Stimulated activated CD8-positive, alpha-beta memory T cell treated with anti-CD3 and anti-CD28 coated beads, Interleukin-7, amount 100 ng/mL, for 48 hours (primary cell): ENCODE measurements at regions not wholly inside any gene's neighbourhood (a gene's known extent, or its start where the extent isn't known, plus 50 kb on each side); places are given as distances from the start of the nearest gene placed in this dataset.
A peak's percentile ranks its signal among the peaks of the same experiment; 100 is the strongest.

Experiments used
- DNase-seq, 2 donors: peaks; one replicate each; pipeline ENCODE4 v3.0.0-alpha.2; 2020; ENCODE audit warnings: low read depth in 1 of 2; ENCODE audit errors: extremely low read depth in 1 of 2

GRCh38 chr2:203812294-203813221 is 55.0 kb upstream of the CTLA4 start:
- DNase-seq, result no peak

GRCh38 chr2:203813684-203814083 is 53.9 kb upstream of the CTLA4 start:
- DNase-seq, result no peak

- DNase-seq, result peak in 1 of 2 donors; percentile 38
Measured at GRCh38 chr2:203814661-203815540, 52.7 kb upstream of the CTLA4 start.

- DNase-seq, result no peak
Measured at GRCh38 chr2:203815541-203815898, 52.1 kb upstream of the CTLA4 start.

- no peak for DNase-seq
Measured at GRCh38 chr2:203817147-203817546, 50.4 kb upstream of the CTLA4 start.
